Epidermal melanocyte (primary cell): ENCODE measurements at regions not wholly inside any gene's neighbourhood (a gene's known extent, or its start where the extent isn't known, plus 50 kb on each side); places are given as distances from the start of the nearest gene placed in this dataset.
"Not testable (repeated sequence)": the region's sequence is repeated elsewhere in the genome, so short reads cannot be mapped to it uniquely, and the experiment has no call there.

ENCODE experiments used
- DNase-seq: peaks from one replicate; pipeline ENCODE4 v3.0.0; 2011; ENCODE audit warnings: low spot score; ENCODE audit not compliant: insufficient read length

DNA sequence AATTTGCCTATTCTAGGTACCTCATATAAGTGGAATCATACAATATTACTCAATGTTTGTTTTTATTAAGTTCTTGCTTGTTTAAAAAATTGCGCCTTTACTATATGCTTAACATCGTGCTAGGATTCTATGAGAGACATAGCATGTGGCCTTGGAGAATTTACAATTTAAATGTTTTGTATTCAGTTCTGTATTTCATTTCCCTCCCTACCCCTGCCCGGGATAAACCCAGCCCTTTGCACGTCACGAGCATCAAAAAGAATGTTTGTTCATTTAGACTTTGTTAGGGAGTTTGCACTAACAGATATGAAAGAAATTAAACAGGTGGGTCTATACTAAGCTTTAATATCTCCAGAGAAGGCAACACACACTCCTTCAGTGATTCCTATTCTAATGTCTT lies 75.7 kb downstream of the C18orf54 start:
- DNase-seq: no peak

DNA sequence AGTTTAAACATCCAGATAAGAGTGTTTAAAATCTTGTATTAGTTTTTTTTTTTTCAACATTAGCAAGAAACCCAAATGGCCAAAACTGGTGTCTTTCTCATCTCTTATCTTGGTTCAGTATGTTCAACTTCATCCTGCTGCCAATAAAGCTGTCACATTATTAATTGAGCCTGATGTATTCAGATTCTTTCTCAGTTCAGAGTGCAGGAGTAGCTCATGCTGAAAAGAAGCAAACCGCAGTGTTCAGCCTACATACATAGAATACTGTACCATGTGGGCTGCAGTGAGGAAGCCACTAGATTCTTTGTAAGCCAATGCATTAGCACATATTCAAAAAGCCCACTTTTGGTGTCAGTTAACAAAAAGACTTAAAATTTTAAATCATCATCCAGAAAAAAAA lies 76.2 kb downstream of the C18orf54 start:
- DNase-seq: no peak

DNA sequence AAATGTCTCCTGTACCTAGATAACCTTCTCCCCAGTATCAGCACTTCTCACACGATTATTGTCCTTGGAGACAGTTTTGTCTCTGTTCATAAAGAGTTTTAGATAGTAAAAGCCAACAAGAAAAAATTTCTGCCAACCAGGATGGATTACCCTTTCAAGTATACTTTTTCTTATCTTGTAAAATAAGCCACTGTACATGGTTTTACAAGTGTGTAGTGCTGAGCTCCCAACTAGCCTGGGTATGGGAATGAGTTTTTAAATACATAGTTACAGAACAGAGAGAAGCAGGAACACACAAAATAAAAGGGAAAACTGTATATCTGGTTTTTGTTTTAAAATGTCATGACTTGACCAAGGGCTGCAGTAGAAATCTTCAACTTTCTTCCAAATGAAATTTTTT lies 76.7 kb downstream of the C18orf54 start:
- DNase-seq: no peak

DNA sequence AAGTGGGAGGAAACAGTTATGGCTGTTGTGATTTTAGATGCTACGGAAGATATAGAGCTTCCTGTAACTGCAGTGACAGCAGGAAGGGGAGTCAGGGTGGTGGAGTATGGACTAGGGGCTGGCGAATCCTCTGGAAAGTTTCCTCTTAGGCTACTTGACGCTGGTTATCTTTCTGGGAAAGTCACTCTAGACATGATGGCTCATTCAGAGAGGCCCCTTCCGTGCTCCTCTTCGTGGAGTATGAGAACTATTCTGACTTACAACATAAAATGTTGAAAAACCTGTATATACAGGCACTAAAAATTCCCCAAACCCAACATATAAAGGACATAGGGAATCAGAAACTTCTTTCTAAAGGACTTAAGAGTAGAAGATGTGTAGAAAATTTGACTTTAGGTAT lies 78.8 kb downstream of the C18orf54 start:
- no peak for DNase-seq

DNA sequence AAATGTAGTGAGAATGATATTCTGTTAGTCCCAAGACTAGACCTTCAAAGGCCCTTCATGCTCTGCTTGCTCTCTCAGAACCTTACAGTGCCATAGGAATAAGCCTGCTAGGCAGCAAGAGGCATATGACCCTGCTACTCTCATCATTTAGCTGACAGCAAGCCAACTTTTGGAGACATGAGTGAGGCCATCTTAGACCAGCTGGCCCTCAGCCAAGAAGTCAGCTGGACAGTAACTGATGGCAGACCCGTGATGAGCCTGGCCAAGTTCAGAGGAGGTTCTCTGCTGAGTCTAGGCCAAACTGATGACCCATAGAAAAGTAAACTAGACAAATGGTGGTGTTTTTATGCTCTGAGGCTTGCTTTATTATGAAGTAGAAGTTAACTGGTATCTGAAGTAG lies 82.6 kb downstream of the C18orf54 start:
- no peak for DNase-seq

DNA sequence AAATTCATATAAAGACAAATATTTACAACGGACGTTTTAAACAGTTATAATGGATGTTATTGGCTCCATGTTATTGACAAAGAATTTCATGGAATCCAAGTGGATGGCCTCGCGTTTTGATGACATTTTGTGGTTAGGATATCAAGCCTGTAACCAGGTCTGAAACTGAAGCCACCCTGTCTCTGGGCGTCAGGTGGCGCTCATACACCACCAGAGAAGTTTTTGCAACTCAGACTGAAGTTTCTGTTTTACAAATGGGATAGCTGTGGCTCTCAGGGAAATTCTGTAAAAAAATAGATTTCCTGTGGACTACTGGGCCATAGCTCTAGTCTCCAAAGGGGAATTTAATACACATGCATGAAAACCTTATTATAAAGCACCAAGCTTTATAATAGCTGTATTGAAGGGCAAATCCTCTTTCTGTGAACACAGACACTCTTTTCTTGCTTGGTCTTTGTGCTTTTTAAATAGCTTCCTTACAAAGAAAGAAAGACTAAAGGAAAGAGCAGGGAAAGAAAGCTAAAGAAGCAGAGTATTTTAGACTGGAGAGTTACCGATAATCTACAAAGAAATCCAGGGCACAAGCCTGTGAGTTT lies 86.7 kb downstream of the C18orf54 start:
- peak; percentile 30 for DNase-seq

DNA sequence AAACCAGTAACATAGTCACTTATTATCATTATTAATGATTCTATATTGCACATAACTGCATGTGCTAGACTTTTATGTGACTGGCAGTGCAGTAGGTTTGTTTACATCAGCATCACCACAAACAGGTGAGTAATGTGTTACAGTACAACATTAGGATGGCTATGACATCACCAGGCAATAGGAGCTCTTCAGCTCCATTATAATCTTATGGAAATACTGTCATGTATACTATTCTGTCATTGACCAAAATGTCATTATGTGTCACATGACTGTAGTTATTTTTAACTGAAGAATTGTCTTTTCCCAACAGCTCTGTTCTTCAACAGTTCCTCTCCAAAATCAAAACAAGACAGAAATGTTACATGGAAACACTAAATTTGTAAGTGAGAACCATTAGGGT lies 96.3 kb downstream of the C18orf54 start:
- no peak for DNase-seq

DNA sequence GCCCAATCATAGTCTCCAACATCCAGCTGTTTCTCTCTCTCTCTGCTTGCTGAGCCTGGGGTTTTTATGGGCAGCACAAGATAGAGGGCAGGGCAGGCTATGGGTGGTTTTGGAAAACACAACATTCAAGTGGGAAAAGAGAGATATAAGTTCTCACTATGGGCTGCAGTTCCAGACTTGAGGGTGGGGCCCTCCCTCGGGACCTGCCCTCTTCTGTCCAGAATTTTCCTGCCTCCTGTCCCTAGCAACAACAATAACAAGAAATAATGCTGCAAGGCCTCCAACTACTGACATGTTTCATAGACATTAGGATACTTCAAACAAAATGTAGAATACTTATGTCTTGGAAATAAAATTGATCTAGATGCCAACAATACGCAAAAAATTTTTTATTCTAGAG lies 107.8 kb downstream of the C18orf54 start:
- no peak for DNase-seq

DNA sequence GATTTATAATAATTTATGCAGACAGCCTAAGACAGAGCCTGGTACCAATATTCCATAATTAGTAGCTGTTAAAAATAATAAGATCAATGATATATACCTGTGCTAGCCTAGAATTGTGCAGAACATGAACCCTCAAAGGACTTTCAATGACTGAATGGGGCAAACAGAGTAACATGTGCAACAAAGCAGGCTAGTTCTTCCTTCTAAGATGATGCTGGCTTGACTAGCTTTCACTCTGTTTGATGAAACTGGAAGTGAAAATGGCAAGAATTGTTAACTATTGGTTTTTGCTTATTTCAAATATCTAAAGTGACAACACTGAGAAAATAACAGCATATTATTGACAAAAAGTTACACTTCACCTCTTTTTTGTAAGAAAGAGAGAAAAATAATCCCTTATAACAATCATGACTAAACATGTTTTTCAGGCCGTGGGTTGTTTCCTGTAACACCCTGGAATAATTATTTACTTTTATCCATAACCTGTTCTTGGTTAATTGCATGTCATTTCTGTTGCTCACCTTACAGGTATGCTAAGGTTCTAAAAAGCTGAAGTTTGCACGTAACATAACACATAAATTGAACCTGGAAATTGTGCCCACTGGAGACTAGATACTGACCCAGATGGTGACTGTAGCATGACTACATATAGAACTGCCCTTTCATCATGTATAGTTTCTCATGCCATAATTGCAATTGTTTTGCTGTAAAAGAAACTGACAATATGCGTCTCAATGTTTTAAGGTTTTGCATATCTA lies 108.7 kb downstream of the C18orf54 start:
- no peak for DNase-seq

DNA sequence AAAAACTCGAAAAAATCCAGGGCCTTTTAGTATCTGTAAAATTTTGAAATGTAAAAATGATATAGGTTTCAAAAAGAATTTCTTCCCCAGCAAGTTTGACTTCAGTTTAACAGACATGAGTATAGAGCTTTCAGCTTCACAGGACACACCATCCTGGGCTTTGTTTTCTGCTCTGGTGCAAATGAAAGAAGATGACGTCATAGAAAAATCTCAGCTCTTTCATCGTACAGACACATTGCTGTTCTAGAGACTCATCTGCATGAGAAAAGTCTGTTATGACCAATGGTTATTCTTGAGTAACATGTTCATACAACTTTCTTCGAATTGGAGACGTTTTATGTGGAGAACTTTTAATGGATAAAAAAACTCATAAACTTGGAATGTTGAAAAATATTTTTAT lies 111.7 kb upstream of the DYNAP start:
- no peak for DNase-seq

DNA sequence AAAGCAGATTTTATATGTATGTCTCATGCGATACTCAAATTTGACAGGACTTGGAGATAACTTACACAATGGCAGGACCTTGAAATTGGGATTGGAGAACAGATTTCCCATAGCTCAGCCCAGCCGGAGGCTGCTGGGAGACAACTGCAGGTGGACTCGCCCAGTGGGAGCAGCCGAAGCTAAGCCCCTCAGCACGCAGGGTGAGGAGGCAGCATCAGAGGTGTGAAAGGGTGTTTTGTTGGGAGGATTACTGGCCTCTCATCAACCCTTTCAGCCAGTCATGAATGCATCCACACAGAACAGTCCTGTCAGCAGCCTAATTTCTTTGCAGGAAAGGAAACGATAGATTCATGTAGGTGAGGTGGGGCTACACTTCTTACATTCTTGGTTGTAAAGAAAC lies 110.4 kb upstream of the DYNAP start:
- no peak for DNase-seq

DNA sequence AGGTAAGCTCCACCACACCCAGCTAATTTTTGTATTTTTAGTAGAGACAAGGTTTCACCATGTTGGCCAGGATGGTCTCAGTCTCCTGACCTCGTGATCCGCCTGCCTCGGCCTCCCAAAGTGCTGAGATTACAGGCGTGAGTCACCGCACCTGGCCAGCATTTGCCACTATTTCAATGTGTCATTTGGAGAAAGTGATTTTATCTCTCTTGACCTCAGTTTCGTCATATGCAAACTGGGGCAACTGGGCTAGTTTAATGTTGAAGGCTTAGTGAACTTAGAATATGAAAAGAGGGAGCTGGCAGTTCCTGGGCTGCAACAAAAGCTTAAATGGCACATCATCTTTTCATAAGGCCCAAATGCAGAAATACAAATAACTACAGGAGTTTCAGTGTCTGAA lies 88.6 kb upstream of the DYNAP start:
- not testable (repeated sequence) for DNase-seq

DNA sequence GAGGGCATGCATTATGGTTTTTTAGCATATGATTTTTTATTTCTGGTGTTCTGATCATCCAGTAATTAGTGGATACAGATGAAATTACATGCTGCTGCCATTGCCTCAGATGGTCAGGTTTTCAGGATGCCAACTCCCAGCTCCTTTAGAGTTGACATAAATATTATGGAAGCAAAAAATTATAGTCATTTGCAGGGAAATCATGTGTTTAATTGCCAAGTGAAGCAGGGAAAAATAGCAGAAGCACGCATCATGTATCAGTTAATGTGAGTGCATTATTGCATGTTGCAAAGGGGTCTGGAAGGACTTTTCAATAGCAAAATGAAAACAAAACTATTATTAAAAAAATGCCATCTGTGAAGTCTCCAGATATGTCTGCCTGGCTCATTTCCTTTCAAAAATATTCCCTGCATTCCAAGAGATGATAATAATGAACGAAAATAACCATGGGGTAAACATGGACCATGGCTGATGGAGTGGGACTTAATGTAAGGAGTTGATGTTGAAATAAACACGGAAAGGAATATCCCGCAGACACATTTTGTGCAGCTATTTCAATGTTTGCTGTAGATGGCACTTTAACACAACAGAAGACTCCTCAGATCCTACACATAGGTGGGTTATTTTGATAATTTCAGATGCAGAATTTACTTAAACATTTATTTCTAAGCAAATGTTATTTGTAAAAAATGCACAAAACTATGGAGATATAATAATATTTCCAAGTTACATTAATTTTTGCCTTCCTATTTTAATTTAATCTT lies 87.7 kb upstream of the DYNAP start:
- DNase-seq: no peak

DNA sequence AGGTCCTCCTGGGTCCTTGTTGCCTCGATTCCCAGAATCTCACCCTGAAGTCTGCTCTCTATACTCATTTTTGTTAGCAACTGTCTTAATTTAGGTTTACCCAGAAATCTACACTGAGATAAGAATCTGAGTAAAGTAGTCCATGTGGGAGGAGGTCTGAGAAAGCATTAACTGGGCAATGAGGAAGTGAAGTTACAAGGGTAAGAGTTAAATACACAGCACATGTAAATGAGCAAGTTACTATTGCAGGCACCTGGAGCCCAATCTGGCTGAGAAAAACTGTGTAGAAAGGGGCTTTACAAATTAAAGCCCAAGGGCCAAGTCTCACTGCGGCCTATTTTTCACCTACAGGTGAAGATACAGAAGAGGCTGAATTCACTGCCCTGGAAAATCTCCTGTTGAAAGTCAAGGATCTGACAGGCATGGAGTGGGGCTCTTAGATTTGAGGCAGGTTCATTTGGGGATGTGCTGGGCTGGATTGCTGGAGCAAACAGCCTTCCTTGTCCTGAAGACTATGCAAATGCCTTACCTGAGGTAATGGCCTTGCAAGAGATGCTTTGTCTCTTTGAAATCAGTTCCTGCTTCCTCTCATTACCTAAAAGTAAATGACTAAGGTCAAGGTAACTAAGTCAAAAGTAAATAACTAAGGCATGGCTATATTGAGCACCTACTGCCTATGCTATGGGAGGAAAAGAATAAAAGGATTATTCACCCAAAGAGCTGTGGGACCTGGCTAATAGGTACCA lies 84.4 kb upstream of the DYNAP start:
- no peak for DNase-seq

DNA sequence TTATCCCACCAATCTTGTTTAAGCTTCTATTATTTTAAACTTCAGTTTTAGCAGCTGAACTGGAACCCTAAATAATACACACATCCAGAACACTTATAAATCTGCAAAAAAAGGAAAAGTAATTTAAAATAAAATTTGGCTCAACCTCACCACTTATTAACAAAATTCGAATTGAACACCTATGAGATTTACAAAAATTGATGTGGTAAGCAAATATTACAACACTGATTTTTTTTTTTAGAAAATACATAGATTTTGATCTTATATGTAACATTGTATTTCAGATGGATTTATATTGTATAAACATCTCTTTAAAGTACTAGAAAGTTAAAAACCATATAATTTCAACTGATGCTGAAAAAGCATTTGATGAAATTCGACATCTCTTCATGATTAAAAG lies 81.3 kb upstream of the DYNAP start:
- no peak for DNase-seq

DNA sequence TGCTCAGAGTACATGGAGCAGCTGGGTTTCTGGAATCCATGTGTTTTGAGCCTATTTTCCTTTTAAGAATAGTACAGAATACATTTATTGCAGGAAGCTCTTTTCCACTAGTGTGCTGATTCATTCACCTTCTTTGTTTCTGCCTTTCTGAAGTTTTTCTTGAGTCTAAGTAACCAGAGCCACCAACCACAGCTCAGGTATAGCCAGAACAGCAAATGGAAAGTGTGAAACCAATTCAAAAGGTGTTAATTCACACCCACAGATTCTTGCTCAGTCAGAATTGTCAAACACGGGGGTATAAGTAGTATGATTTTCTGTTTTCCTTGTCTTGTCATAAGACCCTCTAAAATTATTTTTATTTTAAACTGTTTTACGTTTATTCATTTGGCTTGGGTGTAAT lies 75.9 kb upstream of the DYNAP start:
- DNase-seq: no peak

DNA sequence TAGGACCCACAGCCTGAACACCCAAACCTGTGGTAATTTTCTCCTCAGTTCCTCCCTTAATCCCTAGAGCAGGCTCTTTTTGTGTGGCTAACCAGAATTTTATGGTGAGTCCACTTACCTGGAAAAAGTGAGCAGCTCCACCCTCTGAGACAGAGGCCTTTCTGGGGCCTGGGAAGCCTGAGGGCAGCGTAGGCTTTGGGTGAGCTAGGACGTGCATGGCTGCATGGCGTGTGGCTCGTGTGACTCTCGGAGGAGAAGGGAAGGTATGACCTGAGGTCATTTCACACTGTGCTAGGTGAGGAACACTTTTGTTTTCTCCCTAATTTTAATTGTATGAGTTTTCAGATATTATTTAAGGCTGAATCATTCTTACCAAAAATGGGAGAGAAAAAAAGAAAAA lies 73.5 kb upstream of the DYNAP start:
- DNase-seq: no peak

DNA sequence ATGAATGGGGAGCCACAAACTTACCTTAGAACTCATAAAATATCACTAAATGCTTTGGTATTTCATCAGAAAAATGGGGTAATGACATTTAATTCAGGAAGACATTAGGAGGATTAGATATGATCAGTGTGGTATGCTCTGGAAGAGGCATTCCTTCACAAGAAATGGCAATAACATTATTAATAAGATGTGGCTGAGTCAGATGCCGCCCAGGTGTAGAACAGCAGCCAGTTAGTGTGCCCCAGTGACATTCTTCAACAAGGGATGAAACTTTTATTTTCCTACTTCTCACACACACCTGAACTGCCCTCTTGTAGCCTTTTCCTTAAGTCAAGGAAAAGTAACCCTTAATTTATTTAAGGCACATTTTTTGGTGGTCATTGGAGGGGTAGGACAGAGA lies 69.2 kb upstream of the DYNAP start:
- DNase-seq: no peak

DNA sequence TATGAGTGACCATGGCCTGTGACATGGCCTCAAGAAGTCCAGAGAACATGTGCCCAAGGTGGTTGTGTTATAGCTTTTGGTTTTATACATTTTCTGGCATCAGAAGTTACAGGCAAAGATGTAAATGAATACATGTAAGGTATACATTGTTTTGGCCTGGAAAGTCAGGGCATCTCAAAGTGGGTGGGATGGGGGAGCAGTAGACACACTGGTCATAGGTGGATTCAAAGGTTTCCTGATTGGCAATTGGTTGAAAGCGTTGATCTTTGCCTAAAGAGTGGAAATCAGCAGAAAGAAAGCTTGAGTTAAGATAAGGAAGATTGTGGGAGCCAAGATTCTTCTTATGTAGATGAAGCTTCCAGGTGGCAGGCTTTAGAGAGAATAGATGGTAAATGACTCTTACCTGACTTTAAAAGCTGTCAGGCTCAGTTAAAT lies 62.1 kb upstream of the DYNAP start:
- DNase-seq: no peak

DNA sequence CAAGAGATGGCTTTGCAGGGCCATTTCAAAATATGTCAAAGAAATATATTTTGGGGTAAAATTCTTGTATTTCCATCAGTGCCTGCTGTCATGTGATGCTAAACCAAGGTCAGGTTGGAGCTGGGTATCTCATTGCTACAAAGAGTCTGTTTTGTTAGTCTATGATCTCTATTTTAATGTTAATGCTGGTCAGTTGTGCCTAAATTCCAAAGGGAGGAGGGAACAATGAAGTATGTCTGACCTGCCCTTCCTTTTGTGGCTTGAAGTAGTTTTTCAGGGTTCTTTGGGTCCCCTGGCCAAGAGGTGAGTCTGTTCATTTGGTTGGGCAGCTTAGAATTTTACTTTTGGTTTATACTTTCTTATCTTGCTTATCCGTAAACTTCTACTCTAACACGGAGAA lies 61.6 kb upstream of the DYNAP start:
- no peak for DNase-seq

DNA sequence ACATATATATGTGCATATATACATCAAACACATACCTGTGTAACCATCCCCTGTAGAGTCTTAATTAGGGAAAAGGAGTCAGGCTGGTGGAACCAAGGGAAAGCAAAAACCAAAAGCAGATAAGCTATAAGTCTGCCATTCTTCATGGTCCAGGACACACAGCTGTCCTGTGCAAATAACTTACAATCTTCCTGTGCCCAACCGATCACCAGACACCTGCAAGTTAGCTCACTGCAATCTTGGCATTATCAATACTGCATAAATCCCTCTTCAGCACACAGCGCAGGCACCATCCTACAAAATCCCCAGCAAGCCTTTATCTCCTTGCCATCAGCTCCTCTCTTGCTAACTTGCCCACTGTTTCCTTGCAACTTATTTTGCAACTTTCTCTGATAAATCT lies 60.8 kb upstream of the DYNAP start:
- no peak for DNase-seq
